ENCODE measurements at regions not wholly inside any gene's neighbourhood (a gene's known extent, or its start where the extent isn't known, plus 50 kb on each side); places are given as distances from the start of the nearest gene placed in this dataset.
"Not testable (repeated sequence)": the region's sequence is repeated elsewhere in the genome, so short reads cannot be mapped to it uniquely, and the experiment has no call there.

DNA sequence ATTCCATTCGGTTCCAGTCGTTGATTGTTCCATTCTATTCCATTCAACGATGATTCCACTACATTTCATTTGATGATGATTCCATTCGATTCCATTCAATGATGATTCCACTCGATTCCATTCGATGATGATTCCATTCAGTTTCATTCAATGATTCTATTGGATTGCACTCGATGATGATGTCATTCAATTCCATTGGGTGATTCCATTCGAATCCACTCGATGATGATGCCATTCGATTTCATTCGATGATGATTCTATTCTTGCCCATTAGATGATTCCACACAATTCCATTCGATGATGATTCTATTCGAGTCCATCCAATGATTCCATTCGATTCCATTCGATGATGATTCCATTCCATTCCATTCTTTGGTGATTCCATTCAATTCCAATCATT, 1283.7 kb downstream of the TP53TG3F start:
- ATAC-seq (no peak), DNase-seq (ENCODE audit: low spot score in 2 of 2) (no peak)
- Mint-ChIP-seq H3K27ac (no peak overlapping the region), H3K36me3 (peaks cover 0 to 26% of the 10 kb centered on the region in 2 donors), H3K9me3 (peaks cover 20 to 40% of the 10 kb centered on the region in 2 donors)

DNA sequence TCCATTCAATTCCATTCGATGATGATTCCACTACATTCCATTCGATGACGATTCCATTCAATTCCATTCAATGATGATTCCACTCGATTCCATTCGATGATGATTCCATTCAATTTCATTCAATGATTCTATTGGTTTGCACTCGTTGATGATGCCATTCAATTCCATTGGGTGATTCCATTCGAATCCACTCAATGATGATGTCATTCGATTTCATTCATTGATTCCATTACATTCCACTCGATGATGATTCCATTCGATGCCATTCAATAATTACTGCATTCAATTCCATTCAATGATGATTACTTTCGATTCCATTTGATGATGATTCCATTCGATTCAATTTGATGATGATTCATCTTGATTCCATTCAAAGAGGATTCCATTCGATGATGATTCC, 1299.4 kb downstream of the TP53TG3F start:
- ATAC-seq, result no peak
- Mint-ChIP-seq H3K9me3 (peaks cover 48 to 59% of the 10 kb centered on the region in 2 donors), H3K36me3 (no peaks in the 10 kb centered on the region), H3K27ac (no peak overlapping the region)
- no peak for DNase-seq (ENCODE audit: low spot score in 2 of 2)

DNA sequence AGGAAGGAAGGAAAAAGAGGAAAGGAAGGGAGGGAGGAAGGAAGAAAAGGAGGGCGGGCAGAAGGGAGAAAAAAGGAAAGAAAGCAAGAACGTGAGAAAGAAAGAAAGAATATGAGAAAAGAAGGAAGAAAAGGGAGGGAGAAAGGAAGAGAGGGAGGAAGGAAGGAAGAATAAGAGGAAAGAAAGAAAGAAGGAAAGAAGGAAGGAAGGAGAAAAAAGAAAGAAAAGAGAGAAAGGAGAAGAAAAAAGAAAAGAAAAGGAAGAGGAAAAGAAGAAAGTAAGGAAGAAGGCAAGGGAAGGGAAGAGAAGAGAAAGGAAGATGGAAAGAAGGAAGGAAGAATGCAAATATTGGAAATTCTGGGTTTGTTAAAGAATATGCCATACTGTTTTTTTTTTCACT, 1332.4 kb downstream of the TP53TG3F start:
- not testable (repeated sequence) for DNase-seq (ENCODE audit: low spot score in 2 of 2); H3K27ac Mint-ChIP-seq; ATAC-seq
- peaks cover 0 to 14% of the 10 kb centered on the region in 2 donors for H3K36me3 Mint-ChIP-seq
- H3K9me3 Mint-ChIP-seq, result peaks cover 26% of the 10 kb centered on the region in 2 donors

DNA sequence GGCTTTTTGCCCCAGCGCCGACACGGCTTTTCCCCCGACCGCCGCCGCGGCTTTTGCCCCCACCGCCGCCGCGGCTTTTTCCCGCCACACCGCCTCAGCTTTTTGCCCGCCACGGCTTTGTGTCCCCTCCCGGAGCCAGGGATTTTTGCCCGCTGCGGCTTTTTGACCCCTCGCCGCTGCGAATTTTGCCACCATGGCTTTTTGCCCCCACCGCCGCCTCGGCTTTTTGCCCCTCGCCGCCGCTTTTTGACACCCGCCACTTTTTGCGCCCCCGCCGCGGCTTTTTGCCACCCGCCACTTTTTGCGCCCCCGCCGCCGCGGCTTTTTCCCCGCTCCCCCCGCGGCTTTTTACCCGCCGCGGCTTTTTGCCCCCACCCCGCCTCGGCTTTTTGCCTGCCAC, 1342.5 kb downstream of the TP53TG3F start:
- ATAC-seq (no peak), DNase-seq (ENCODE audit: low spot score in 2 of 2) (no peak)
- Mint-ChIP-seq H3K36me3 (no peaks in the 10 kb centered on the region), H3K9me3 (peaks cover 5 to 13% of the 10 kb centered on the region in 2 donors), H3K27ac (no peak overlapping the region)

DNA sequence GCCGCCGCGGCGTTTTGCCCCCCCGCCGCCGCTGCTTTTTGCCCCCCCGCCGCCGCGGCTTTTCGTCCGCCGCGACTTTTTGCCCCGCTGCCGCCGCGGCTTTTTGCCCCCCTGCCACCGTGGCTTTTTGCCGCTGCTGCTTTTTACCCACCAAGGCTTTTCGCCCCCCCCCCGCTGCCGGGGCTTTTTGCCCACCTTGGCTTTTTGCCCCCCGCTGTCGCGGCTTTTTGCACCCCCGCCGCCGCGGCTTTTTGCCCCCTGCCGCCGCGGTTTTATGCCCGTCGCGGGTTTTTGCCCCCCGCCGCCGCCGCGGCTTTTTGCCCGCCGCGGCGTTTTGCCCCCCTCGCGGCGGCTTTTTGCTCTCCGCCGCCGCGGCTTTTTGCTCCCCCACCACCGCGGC, 1343.0 kb downstream of the TP53TG3F start:
- Mint-ChIP-seq H3K9me3 (peaks cover 4 to 13% of the 10 kb centered on the region in 2 donors), H3K36me3 (no peaks in the 10 kb centered on the region), H3K27ac (no peak overlapping the region)
- DNase-seq (ENCODE audit: low spot score in 2 of 2) (no peak), ATAC-seq (no peak)

DNA sequence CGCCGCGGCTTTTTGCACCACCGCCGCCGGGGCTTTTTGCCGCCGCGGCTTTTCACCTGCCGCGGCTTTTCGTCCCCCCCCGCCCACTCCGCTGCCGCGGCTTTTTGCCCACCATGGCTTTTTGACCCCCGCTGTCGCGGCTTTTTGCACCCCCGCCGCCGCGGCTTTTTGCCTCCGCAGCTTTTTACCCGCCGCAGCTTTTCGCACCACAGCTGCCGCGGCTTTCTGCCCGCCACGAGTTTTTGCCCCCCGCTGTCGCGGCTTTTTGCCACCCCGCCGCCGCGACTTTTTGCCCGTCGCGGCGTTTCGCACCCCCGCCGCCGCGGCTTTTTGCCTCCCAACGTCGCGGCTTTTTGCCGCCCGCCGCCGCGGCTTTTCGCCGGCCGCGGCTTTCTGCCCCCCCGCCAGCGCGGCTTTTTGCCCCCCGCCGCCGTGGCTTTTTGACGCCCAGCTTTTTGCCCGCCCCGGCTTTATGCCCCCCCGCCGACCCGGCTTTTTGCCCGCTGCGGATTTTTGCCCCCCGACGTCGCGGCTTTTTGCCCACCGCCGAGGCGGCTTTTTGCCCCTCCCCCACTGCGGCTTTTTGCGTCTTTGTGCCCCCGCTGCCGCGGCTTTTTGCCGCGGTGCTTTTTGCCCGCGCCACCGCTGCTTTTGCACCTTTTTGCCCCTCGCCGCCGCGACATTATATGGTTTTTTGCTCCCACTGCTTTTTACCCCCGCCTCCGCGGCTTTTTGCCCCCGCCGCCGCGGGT, 1343.6 kb downstream of the TP53TG3F start:
- ATAC-seq, result no peak
- H3K27ac Mint-ChIP-seq, result no peak overlapping the region
- no peak for DNase-seq (ENCODE audit: low spot score in 2 of 2)
- peaks cover 3 to 12% of the 10 kb centered on the region in 2 donors for H3K9me3 Mint-ChIP-seq
- no peaks in the 10 kb centered on the region for H3K36me3 Mint-ChIP-seq

DNA sequence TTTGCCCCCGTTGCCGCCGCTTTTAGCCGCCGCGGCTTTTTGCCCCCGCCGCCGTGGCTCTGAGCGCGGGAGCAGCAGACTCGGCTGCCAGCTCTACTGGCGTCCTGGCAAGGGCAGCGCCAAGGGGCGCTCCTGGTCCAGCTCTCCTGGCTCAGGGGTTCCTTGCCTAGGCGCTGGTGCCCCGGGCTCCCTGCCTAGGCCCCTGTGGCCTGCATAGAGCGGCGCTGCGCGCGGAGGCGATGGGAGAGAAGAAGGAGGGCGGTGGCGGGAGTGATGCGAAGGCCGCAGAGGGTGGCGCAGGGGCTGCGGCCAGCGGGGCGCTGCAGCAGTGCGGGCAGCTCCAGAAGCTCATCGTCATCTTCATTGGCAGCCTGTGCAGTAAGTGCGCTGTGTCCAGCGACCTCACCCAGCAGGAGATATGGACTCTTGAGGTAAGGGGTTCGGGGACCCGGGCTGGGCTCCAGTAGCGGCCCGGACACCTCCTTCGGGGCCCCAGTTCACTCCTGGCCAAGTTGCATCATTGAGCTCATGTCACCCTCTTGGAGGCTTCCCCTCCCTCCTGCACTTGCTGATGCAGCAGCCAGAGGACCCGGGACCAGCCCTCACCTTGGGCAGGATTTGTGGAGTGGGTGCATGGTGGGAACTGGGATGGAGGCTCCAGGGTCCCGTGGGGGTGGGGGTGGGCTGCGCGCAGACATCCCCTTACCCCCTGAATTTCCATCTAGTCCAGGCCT, 1344.4 kb downstream of the TP53TG3F start:
- DNase-seq (ENCODE audit: low spot score in 2 of 2) (no peak), ATAC-seq (no peak)
- Mint-ChIP-seq H3K9me3 (peaks cover 0 to 8% of the 10 kb centered on the region in 2 donors), H3K27ac (no peak overlapping the region), H3K36me3 (no peaks in the 10 kb centered on the region)

DNA sequence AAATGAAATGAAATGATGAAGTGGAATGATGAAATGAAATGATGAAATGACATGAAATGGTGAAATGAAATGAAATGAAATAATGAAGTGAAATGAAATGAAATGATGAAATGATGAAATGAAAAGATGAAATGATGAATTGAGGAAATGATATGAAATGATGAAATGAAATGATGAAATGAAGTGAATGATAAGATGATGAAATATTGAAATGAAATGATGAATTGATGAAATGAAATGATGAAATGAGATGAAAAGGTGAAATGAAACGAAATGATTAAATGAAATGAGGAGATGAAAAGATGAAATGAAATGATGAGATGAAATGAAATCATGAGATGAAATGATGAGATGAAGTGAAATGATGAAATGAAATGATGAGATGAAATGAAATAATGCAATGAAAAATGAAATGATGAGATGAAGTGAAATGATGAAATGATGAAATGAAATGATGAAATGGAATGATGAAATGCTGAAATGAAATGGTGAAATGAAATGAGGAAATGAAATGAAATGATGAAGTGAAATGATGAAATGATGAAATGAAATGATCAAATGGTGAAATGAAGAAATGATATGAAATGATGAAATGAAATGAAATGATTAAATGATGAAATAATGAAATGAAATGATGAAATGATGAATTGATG, 1347.7 kb downstream of the TP53TG3F start:
- ATAC-seq; H3K27ac Mint-ChIP-seq; DNase-seq (ENCODE audit: low spot score in 2 of 2); H3K36me3 Mint-ChIP-seq; H3K9me3 Mint-ChIP-seq: not testable (repeated sequence)

DNA sequence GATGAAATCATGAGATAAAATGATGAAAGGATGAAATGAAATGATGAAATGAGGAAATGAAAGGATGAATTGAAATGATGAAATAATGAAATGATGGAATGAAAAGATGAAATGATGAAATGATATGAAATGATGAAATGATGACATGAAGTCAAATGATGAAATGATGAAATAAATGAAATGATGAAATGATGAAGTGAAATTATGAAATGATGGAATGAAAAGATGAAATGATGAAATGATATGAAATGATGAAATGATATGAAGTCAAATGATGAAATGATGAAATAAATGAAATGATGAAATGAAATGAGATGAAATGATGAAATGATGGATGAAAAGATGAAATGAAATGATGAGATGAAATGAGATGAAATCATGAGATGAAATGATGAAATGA, 1348.4 kb downstream of the TP53TG3F start:
- DNase-seq (ENCODE audit: low spot score in 2 of 2); H3K9me3 Mint-ChIP-seq; H3K27ac Mint-ChIP-seq; H3K36me3 Mint-ChIP-seq; ATAC-seq: not testable (repeated sequence)

DNA sequence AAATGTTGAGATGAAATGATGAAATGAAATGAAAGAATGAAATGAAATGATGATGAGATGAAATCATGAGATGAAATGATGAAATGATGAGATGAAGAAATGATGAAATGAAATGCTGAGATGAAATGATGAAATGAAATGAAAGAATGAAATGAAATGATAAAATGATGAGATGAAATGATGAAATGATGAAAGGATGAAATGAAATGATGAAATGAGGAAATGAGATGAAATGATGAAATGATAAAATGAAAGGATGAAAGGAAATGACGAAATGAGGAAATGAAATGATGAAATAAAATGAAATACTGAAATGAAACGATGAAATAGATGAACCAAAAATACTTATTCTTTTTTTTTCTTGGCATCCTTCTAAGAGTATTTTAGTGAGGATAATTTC, 1349.1 kb downstream of the TP53TG3F start:
- H3K27ac Mint-ChIP-seq; DNase-seq (ENCODE audit: low spot score in 2 of 2); ATAC-seq; H3K36me3 Mint-ChIP-seq; H3K9me3 Mint-ChIP-seq: not testable (repeated sequence)
